ENCODE measurements at regions not wholly inside any gene's neighbourhood (a gene's known extent, or its start where the extent isn't known, plus 50 kb on each side); places are given as distances from the start of the nearest gene placed in this dataset.

DNA sequence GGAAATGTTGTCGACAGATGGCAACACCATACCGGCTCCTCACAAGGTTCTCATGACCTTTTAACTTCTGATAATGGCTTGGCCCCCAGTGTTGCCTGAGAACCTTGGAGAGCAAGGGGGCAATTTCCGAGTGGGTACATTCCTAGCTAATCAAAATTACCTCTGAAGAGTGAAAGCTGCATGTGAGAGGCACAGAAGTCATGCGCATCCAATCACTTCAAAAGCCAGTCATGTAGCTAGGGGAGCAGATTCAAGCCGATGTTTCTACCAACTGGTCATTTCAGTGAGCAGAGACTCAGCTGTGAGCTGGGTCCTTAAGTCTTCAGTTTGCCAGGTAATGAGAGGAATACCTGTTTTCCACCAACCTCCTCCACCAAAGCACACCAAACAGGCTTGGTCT, 111.4 kb downstream of the LIPG start (continued):
- TF ChIP-seq ETS1 (IDR thresholded peaks at IDR 0.05) (no peak), CREB1 (CRISPR knock-in tag; IDR thresholded peaks at IDR 0.05; ENCODE audit: low read depth) (no peak), ZNF462 (CRISPR knock-in tag; IDR thresholded peaks at IDR 0.05) (no peak)

DNA sequence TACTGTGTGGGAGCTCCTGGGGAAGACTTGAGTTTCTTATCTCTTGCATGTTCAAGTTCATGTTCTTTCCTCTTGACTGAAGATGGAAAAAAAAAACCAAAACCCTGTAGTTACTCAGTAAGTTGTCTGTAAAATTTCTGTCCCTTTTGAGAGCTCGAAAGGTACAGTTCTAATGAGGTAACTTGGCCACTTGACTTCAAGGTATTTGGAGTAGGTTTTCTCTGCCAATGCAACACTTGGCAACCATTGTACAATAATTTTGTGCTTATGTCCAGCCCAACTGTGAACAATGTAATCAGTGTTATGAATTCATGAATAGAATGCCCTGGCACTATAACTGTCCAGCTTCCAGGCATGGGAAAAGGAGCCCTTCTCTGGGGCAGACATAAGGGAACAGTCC, 111.0 kb downstream of the LIPG start:
- Histone ChIP-seq H3K36me3 (ENCODE audit: insufficient read depth) (no peaks in the 10 kb centered on the region), H2AFZ (no peak overlapping the region), H3K9me2 (ENCODE audit: insufficient read depth) (0 out of 2 replicates have a peak, but pooled peaks cover 3% of the 10 kb centered on the region), H3K4me3 (no peak overlapping the region), H4K20me1 (replicated peaks; ENCODE audit: insufficient read depth) (no peaks in the 10 kb centered on the region), H3K27ac (ENCODE audit: low read depth) (no peak overlapping the region), H3K27me3 (ENCODE audit: insufficient read depth) (no peaks in the 10 kb centered on the region), H3F3A (replicated peaks; ENCODE audit: low read depth) (no peaks in the 10 kb centered on the region), H3K4me1 (ENCODE audit: insufficient read depth) (no peaks in the 10 kb centered on the region; the same call in 1 of the 2 replicates), H3K79me2 (replicated peaks; ENCODE audit: insufficient read depth) (no peaks in the 10 kb centered on the region), H3K4me2 (no peak overlapping the region)
- Mint-ChIP-seq H3K4me3 (no peak overlapping the region), H3K36me3 (ENCODE audit: low read depth) (no peaks in the 10 kb centered on the region), H3K27ac (no peak overlapping the region), H3K9me3 (no peaks in the 10 kb centered on the region), H3K27me3 (ENCODE audit: insufficient read depth, low read depth, poor library complexity) (peaks cover 4% of the 10 kb centered on the region), H3K4me1 (peaks cover 11% of the 10 kb centered on the region)
- no peak for ATAC-seq
- DNase-seq (ENCODE audit: low spot score) = no peak
- TF ChIP-seq CREB1 (CRISPR knock-in tag; IDR thresholded peaks at IDR 0.05; ENCODE audit: low read depth) = no peak
- TF ChIP-seq POLR2AphosphoS5 (IDR thresholded peaks at IDR 0.05; ENCODE audit: low read depth) = no peak
- TF ChIP-seq, protein P1, sequence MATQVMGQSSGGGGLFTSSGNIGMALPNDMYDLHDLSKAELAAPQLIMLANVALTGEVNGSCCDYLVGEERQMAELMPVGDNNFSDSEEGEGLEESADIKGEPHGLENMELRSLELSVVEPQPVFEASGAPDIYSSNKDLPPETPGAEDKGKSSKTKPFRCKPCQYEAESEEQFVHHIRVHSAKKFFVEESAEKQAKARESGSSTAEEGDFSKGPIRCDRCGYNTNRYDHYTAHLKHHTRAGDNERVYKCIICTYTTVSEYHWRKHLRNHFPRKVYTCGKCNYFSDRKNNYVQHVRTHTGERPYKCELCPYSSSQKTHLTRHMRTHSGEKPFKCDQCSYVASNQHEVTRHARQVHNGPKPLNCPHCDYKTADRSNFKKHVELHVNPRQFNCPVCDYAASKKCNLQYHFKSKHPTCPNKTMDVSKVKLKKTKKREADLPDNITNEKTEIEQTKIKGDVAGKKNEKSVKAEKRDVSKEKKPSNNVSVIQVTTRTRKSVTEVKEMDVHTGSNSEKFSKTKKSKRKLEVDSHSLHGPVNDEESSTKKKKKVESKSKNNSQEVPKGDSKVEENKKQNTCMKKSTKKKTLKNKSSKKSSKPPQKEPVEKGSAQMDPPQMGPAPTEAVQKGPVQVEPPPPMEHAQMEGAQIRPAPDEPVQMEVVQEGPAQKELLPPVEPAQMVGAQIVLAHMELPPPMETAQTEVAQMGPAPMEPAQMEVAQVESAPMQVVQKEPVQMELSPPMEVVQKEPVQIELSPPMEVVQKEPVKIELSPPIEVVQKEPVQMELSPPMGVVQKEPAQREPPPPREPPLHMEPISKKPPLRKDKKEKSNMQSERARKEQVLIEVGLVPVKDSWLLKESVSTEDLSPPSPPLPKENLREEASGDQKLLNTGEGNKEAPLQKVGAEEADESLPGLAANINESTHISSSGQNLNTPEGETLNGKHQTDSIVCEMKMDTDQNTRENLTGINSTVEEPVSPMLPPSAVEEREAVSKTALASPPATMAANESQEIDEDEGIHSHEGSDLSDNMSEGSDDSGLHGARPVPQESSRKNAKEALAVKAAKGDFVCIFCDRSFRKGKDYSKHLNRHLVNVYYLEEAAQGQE (IDR thresholded peaks at IDR 0.05; ENCODE audit: unreplicated experiment) = no peak
- TF ChIP-seq JUNB (IDR thresholded peaks at IDR 0.05; ENCODE audit: unreplicated experiment) = no peak
- no peak for TF ChIP-seq ETS1 (IDR thresholded peaks at IDR 0.05)
- TF ChIP-seq EZH2phosphoT487 (IDR thresholded peaks at IDR 0.05; ENCODE audit: unreplicated experiment) = no peak

Data from GM23338 (cell line).